Gastroesophageal sphincter (tissue), 4 donors: ENCODE measurements at regions not wholly inside any gene's neighbourhood (a gene's known extent, or its start where the extent isn't known, plus 50 kb on each side); places are given as distances from the start of the nearest gene placed in this dataset.

Experiments
- ATAC-seq: fragments of 150-250 bp; one replicate; pipeline ENCODE4 v1.9.1; 2016; ENCODE audit warnings: mild to moderate bottlenecking, moderate library complexity
- H3K27ac ChIP-seq, 4 donors: fragments of 200-600 bp; sonication (generic) in 3 of 4; 1 replicate in 3 of 4; 2 replicates in 1 of 4; pipeline ENCODE4 v1.5.1; 2016 to 2019
- H3K27me3 ChIP-seq: fragments of 200-600 bp; sonication (generic); one replicate; pipeline ENCODE4 v1.5.1; 2019
- H3K36me3 ChIP-seq, 2 donors: fragments of 200-600 bp; sonication (generic); one replicate each; pipeline ENCODE4 v1.5.1; 2019; ENCODE audit warnings: control low read depth in 1 of 2
- H3K4me1 ChIP-seq, 3 donors: fragments of 200-600 bp; sonication (generic); 1 replicate in 2 of 3; 2 replicates in 1 of 3; pipeline ENCODE4 v1.5.1; 2016 to 2019; ENCODE audit warnings: control low read depth in 2 of 3
- H3K4me3 ChIP-seq, 2 donors: fragments of 200-600 bp; sonication (generic); one replicate each; pipeline ENCODE4 v1.5.1; 2019; ENCODE audit warnings: mild to moderate bottlenecking in 1 of 2, moderate library complexity in 1 of 2
- H3K9me3 ChIP-seq, 3 donors: fragments of 200-600 bp; sonication (generic); one replicate each; pipeline ENCODE4 v1.5.1; 2017 to 2019; ENCODE audit warnings: control low read depth in 2 of 3
- CTCF ChIP-seq, 4 experiments: fragments of 200-600 bp in 2 of 4; fragments of 450-650 bp in 2 of 4; sonication (generic) in 1 of 4; IDR thresholded peaks; one replicate each; pipeline ENCODE4 v1.5.1; 2017 to 2019; ENCODE audit warnings: antibody characterized with exemption in 4 of 4, mild to moderate bottlenecking in 2 of 4, moderate library complexity in 2 of 4
- EP300 ChIP-seq: sonication (generic); formaldehyde crosslinking; IDR thresholded peaks from one replicate; pipeline ENCODE4 v1.6.1; 2017; ENCODE audit warnings: antibody characterized with exemption, mild to moderate bottlenecking
- POLR2A ChIP-seq, 2 donors: fragments of 450-650 bp; IDR thresholded peaks; one replicate each; pipeline ENCODE4 v1.6.1; 2017; ENCODE audit warnings: antibody characterized with exemption in 2 of 2, mild to moderate bottlenecking in 2 of 2, moderate library complexity in 1 of 2
- POLR2AphosphoS5 ChIP-seq: sonication (generic); formaldehyde crosslinking; IDR thresholded peaks from one replicate; pipeline ENCODE4 v1.6.1; 2017; ENCODE audit warnings: antibody characterized with exemption
- WGBS, 2 donors: methylation state at CpG; one replicate each; pipeline ENCODE4 v1.1.5; 2018; ENCODE audit warnings: low coverage in 1 of 2; 5-methylcytosine and 5-hydroxymethylcytosine counted together

DNA sequence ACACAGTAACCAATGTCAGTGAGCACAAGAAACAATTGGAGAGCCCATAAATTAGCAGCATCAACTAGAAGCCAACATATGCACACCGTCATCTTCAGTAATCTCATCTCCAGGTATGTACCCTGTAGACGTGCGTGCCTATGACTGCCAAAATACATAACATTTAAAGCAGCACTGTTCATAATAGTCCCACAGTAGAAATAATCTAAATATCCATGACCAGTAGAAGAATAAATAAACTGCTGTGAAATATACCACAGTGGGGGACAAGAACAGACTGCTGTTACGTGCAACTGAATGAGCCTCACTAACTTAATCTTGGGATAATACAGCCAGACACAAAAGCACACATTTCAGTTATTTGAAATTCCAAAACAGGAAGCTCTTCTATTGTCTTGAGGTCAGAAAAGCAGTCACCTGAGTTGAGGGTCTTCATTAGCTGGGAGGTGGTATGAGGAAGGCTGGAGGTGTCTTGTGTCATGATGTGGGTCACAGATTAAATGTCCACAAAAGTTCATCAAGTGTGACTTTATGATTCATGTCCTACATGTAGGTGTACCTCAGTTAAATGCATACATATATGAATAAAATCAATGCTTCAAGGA, 454.2 kb upstream of the AKR1E2 start:
- no peak for ATAC-seq
- Histone ChIP-seq H3K27me3 (no peaks in the 10 kb centered on the region), H3K4me3 (no peak overlapping the region), H3K36me3 (no peaks in the 10 kb centered on the region), H3K9me3 (no peaks in the 10 kb centered on the region), H3K4me1 (no peaks in the 10 kb centered on the region), H3K27ac (no peak overlapping the region)
- 85% methylated on average over 4 of the region's 4 CpGs for WGBS, 2 donors
- TF ChIP-seq CTCF (IDR thresholded peaks at IDR 0.05) (no peak), POLR2AphosphoS5 (no peak), EP300 (no peak)

GRCh38 chr10:4370376-4370775, 455.6 kb upstream of the AKR1E2 start:
- H3K9me3 ChIP-seq = no peaks in the 10 kb centered on the region
- no peaks in the 10 kb centered on the region for H3K4me1 ChIP-seq
- no peaks in the 10 kb centered on the region for H3K36me3 ChIP-seq
- no peak for ATAC-seq
- TF ChIP-seq CTCF (IDR thresholded peaks at IDR 0.05) = no peak
- no peak for TF ChIP-seq POLR2AphosphoS5
- no peak overlapping the region for H3K27ac ChIP-seq
- WGBS, 2 donors = 36 to 57% methylated on average over 1 of the region's 1 CpG
- H3K4me3 ChIP-seq = no peak overlapping the region
- H3K27me3 ChIP-seq = no peaks in the 10 kb centered on the region

- no peaks in the 10 kb centered on the region for H3K4me1 ChIP-seq
- no peaks in the 10 kb centered on the region for H3K27me3 ChIP-seq
- H3K4me3 ChIP-seq = no peak overlapping the region
- no peak for ATAC-seq
- TF ChIP-seq CTCF (IDR thresholded peaks at IDR 0.05) = no peak
- TF ChIP-seq EP300 = no peak
- TF ChIP-seq POLR2A (IDR thresholded peaks at IDR 0.05) = no peak
- TF ChIP-seq POLR2AphosphoS5 = no peak
- no peaks in the 10 kb centered on the region for H3K36me3 ChIP-seq
- no peak overlapping the region for H3K27ac ChIP-seq
- no peaks in the 10 kb centered on the region for H3K9me3 ChIP-seq
- WGBS, 2 donors = 87 to 89% methylated on average over 3 of the region's 3 CpGs
These were observed 464.4 kb upstream of the AKR1E2 start for GRCh38 chr10:4361581-4361980.

DNA sequence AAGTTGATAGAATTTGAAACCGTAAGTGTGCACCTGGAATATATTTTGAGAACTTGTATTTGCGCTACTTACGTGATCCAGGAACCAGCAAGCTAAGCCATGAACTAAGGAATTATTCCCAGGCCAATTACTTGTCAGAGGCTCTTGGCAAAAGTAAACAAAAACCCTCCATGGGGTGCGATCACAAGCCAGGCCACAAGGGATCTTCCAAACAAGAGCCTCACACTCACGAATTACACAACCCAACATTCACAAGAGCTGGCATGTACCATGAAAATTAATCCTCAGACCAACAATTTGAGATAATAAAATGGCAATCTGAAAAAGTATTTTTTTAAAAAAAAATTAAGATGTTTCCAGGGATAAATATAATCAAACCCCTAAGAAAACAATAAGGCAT, 467.0 kb upstream of the AKR1E2 start:
- no peak for ATAC-seq
- Histone ChIP-seq H3K4me1 (peaks cover 0 to 9% (median 3%) of the 10 kb centered on the region in 3 donors), H3K27me3 (no peaks in the 10 kb centered on the region), H3K9me3 (no peaks in the 10 kb centered on the region), H3K36me3 (no peaks in the 10 kb centered on the region), H3K4me3 (no peak overlapping the region), H3K27ac (no peak overlapping the region)
- WGBS, 2 donors = 65 to 74% methylated on average over 4 to 5 of the region's 5 CpGs
- TF ChIP-seq POLR2A (IDR thresholded peaks at IDR 0.05) = no peak
- TF ChIP-seq CTCF (IDR thresholded peaks at IDR 0.05) = no peak
- no peak for TF ChIP-seq EP300
- no peak for TF ChIP-seq POLR2AphosphoS5

DNA sequence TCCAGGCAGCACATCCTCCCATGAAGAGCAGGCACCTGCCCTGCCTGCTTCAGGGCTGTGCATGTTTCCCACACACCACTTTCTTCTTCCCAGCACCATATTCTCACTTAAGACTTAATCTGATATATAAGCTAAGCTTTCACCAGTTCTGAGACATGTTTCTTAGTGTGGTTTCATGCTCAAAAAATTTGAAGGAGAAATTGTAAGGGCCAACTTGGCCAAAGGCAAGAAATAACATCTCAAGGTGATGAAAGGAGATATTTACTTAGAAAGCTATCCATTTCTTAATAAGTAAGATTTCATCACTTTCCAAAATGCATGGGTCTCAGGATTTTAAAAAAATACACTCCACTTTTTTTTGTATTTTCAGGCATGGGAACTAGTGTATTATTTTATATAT, 468.1 kb upstream of the AKR1E2 start:
- H3K27ac ChIP-seq = no peak overlapping the region
- peaks cover 3 to 20% (median 13%) of the 10 kb centered on the region in 3 donors for H3K4me1 ChIP-seq
- H3K36me3 ChIP-seq = no peaks in the 10 kb centered on the region
- no peak for TF ChIP-seq EP300
- TF ChIP-seq CTCF (IDR thresholded peaks at IDR 0.05) = no peak
- no peak for TF ChIP-seq POLR2AphosphoS5
- TF ChIP-seq POLR2A (IDR thresholded peaks at IDR 0.05) = no peak
- H3K4me3 ChIP-seq = no peak overlapping the region
- no peak for ATAC-seq
- no peaks in the 10 kb centered on the region for H3K27me3 ChIP-seq
- no peaks in the 10 kb centered on the region for H3K9me3 ChIP-seq
